Activated naive CD4-positive, alpha-beta T cell treated with anti-CD3 and anti-CD28 coated beads, Interleukin-2, amount 50 U/mL, for 16 hours (primary cell): ENCODE measurements at regions not wholly inside any gene's neighbourhood (a gene's known extent, or its start where the extent isn't known, plus 50 kb on each side); places are given as distances from the start of the nearest gene placed in this dataset.

Experiments used
- DNase-seq: peaks from one replicate; pipeline ENCODE4 v3.0.0-alpha.2; 2020

DNA sequence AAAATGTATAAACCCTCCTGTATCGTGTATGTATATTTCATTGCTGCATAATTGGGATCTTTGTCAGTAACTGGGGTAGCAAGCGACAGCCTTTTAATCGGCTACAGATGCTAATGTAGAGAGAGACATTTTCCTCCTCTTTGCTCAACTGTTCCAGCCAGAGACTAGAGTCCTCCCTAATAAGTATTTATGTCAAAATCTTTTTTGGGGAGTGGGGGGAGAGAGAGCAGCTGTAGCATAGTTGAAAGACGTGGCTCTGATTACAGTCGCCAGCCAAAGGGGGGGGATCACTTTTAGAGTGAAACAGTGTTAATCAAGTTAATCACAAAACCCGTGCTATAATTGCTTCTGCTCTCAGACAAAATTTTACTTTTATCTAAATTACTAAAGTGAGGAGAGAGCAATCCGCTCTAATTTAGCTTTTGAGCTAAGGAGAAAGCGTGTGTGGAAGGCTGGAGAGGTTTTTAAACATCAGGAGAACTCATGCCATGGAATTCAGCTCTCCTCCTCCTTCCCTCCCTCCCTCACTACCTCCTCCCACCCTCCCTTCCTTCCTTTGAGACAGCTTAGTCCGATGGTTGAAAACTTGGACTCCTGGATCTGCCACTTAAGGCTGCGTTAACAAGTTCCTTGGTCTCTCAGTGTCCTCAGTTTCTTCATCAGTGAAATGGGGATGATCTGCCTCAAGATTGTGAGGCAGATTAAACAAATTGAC, 87.3 kb upstream of the ZNF618 start:
- DNase-seq, result no peak

DNA sequence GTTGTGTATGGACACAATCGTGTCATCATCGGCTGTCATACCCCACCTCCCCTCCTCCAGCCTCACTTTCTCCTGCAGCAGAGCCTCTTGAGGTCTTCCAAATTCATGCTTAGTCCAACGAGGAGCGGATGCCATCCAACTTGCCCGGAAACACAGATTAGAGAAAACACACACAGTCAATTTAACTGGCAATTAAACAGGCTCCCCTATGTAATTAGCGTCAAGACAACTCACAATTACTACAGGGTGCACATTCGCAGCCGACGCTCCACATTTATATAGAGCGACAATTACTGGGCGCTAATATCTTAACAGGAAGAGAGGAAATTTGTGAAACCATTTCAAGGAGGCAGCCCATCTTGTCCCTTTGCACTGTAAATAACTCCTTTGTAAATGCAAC, 86.0 kb upstream of the ZNF618 start:
- no peak for DNase-seq

DNA sequence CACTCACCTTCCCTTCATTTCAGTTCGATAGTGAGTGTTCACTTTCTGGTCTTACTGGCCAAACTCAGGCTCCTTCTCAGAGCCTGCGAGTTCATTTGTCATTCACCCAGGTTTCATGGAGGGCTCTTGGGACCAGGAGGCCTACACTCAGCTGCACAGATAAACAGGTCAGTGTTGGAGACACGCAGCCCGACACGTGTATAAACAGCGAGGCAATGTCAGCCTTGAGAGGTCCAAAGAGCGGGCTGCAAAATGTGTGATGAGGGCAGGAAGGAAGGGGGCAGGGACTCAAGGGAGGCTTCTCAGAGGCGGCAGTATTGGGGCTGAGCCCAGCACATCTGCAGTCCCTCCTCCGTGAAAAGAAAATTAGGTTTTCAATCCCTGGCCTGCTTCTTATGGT, 82.6 kb upstream of the ZNF618 start:
- no peak for DNase-seq

DNA sequence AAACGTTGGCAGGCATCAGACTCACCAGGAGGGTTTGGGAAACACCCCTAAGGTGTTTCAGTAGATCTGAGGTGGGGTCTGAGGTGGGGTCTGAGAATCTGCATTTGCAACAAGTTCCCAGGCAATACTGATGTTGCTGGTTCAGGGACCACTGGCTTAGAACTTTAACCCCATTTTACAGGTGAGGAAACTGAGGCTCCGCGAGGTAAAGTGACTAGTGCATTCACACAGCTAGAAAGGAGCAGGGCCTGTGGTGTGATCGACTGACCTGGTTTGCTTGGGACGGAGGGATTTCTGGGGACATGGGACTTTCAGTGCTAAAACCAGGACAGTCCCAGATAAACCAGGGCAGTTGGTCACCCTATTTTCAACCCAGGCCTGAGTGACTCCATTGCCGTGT, 81.4 kb upstream of the ZNF618 start:
- DNase-seq, result no peak

DNA sequence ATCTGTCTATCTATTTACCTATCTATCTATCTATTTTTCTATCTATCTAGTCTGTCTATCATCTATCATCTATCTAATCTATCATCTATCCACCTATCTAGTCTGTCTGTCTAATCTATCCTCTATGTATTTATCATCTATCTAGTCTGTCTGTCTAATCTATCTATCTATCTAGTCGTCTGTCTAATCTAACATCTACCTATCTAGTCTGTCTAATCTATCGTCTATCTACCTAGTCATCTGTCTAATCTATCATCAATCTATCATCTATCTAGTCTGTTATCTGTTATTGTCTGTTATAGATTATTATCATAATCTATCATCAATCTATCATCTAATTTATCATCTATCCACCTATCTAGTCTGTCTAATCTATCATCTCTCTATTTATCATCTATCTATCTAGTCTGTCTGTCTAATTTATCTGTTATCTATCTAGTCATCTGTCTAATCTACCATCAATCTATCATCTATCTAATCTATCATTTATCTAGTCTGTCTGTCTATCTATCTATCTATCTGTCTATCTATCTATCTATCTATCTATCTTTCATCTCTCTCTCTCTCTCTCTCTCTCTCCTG, 80.2 kb upstream of the ZNF618 start:
- DNase-seq, result no peak

DNA sequence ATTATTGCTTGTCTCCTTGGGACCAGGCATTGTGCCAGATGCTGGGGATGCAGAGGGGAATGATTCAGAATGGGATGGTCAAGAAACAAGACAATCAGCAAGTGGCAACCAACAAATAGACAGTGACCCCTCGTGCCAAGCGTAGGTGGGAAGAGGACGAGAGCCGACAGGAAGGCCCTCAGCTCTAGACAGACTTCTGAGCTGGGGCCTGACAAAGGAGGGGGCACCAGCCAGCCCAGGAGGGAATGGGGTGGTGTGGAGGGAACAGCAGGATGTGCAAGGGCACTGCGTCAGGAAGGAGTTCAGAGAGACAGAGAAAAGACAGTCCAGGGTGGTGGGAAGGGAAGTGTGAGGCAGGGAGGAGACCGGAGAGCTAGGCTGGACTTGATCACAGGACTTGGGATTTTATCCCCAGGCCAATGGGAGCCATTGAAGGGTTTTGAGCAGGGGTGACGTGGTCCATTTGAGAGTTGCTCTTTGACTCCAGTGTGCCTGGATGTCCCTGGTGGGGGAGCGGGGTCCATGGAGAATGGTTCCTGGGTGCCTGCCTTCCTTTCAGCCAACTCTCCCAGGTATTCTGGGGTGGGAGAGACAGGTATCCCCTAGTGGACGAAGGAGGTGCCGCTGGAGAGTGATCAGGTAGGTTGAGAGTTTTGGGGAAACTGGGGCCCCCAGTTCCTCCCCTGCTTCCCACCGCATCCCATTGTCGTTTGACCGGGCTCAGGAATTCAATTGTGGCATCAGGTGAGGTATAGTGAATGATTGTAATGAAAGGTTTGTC, 79.3 kb upstream of the ZNF618 start:
- no peak for DNase-seq

DNA sequence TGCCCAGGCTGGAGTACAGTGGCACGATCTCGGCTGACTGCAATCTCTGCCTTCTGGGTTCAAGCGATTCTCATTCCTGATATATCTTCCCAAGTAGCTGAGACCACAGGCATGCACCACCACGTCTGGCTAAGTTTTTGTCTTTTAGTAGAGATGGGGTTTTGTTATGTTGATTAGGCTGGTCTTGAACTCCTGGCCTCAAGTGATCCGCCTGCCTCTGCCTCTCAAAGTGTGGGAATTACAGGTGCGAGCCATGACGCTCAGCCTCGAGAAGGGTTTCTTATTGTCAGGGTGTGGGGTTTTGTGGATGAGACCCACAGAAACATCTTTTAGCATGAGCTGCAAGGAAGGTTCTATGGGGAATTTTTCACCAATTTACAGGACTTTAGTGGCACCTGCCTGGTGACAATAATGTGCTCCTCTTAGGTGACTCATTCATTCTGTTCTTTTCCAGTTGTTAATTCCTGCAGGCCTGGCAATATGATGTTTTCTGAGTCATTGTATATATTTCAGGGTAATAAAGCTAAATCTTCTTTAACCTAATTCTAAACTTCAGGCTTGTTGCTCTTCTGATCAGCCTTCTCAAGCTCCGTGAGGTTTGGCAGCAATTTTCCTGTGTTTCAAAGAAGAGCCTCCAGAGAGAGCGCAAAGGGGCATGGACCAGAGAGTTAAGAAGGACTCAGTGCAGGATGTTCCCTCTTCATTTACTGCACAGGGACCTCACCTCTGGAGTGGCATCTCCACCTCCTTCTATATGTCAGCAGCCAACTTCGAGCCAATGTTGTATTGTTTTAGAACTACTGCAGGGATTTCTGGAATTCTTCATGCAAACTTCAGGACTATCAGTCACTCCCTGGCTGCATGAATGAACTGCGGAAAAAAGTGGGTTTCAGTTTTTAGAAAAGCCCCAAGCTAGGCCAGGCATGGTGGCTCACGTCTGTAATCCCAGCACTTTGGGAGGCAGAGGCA, 77.8 kb upstream of the ZNF618 start:
- no peak for DNase-seq

DNA sequence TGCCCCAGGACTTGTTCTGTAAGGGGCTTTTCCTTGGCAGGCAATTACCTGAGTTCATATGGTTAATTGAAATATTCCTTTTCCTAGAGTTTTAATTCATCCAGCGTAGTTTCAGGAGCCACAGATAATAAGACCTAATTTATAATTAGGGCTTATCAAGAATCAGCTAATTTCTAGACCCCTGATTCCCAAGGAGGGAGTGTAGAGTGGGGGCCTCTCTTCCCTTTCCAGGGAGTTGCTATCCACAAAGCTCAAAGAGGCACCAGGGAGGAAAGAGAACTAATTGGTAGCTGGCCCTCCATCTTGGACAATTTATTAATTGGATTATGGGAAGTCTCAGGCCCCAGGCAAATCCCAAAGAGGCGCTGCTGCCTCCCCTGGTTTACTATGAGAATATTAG, 75.8 kb upstream of the ZNF618 start:
- DNase-seq, result no peak

DNA sequence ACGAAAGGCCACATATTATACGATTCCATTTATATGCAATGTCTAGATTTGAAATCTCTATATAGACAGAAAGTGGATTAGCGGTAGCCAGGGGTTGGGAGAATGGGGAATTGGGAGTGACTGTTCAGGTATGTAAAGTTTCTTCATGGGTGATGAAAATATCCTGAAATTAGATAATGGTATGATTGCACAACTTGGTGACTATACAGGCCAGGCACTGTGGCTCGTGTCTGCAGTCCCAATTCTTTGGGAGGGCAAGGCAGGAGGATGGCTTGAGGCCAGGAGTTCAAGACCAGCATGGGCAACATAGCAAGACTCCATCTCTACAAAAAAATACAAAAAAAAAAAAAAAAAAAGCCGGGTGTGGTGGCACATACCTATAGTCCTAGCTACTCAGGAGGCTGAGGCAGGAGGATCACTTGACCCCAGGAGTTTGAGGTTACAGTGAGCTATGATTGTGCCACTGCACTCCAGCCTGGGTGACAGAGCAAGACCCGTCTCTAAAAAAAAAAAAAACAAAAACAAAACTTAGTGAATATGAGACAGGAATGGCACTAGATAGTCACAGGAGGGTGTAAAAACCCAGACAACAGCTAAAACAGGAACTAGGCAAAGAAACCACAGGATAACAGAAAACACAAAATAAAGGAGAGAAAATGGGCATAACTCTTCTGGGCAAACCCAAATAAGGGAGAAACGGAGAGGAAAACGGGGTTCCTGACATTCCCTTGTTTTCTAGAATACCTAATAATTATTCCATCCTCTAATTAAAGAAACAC, 72.1 kb upstream of the ZNF618 start:
- DNase-seq, result no peak

DNA sequence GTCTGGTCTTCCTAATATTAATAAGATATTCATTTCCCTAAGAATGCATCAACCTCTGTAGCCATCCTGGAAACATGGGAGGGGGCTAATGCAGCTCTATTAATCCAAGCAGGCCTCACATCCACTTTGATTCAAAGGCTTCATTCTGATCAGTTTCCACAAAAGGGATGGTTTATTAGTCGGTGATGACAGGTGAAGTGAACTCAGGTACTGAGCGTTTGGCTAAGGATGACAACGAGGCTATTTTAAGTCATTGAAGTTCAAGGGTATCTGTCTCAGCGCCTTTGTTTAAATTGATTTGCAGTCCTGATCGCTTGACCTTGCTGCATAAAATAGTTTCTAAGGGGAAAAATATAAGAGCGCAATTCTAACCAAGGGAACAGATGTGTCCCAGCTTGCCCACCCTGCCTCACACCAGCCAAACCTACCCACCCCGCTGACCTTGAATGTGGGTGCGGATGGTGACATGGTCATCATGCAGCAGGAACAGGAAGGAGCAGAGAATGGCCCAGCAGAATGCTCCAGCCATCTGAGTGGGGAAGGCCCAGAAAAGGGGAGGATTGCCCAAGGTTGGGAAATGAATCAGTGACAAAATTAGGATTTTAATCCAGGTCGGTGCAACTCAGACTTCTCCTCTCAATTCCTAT, 70.5 kb upstream of the ZNF618 start:
- DNase-seq, result no peak

DNA sequence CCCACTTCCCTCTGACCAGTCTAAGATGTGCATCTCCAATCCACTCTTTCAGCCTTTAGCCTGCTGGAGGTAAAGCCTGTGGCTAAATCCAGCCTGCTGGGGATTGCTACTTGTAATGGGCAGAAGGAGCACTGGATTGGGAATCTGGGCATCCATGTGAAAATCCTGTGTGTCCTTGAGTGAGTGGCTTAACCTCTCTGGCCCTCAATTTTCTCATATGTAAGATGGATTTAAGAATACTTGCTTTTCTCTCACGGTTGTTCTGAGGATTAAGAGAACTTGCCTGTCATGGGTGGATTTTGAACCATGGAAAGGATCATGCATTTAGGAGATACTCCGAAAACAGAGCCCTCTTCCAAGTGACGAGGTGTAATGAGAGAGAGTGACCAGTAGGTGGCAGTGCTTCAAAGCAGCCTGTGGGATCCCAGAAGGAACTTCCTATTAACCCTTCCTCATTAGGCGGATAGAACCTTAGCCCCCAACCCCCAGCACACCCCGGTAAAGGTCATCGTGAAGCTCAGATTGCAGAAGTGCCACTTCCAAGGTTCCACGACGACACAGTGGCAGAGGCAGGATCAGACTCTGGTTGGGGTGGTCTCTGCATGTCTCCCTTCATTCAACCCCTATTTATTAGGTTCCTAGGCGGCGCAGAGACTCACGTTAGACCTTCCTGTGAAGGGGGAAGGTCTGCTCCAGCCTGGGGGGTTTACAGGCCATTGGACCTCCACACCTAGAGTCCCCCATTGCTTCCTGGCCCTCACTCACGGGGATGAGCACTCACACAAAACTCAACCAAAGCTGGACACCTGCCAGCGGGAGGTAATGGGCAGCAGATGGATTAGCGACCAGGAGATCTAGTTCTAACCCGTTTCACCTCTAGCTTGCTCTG, 68.7 kb upstream of the ZNF618 start:
- DNase-seq, result no peak

DNA sequence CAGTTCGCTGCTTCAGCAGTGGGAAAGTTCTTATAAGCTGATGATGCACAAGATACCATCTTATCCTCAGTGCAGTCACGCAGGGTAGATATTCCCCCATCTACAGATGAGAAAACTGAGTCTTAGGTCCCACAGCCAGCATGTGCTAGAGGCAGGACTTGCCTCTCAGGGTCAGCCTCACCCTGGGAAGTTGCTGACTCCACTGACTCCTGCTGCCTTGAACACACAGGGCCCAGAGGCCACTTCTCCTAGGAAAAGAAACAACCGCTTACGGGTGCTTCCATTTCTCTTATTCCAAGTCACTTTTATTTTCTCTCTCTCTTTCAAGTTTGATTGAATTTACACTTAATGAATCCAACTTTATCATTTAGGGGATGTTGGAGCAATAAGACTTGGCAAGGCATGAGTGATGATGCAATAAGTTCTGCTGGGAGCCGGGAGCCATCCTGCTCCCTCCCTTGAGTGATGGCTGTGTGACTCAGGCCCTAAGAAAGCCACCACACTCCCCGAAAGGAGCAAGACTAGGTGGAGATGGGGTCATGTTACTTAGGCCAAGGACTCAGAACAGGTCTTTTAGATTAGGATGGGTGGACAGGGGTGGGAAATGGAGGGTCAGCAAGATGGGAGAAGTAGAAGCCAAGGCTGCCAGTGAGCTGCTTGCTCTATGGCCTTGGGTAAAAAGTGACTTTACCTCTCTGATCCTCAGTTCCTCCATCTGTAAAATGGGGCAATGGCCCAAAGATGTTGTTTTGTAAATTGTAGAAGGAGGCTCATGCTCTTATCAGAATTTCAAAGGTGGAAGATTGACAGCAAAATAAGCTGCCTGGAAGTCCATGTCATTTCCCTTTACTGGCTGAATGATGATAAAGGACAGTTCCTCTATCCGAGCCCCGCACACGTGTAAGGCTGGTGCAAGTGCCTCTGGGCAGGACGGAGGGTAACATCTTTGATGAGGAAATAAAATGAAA, 67.4 kb upstream of the ZNF618 start:
- DNase-seq, result no peak

DNA sequence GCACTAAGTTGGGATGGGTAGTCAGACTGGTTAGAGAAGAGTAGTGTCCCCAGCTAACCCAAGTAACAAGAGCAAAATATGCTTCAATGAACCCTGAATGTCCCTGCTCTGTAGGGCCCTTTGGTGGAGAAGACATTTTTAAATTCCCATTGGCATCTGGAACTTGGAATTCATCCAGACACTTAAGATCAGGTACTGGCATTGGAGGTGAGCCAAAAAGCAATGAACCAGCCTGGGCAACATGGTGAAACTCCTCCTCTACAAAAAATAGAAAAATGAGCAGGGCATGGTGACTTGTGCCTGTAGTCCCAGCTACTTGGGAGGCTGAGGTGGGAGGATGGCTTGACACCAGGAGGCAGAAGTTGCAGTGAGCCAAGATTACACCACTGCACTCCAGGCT, 58.9 kb upstream of the ZNF618 start:
- no peak for DNase-seq

DNA sequence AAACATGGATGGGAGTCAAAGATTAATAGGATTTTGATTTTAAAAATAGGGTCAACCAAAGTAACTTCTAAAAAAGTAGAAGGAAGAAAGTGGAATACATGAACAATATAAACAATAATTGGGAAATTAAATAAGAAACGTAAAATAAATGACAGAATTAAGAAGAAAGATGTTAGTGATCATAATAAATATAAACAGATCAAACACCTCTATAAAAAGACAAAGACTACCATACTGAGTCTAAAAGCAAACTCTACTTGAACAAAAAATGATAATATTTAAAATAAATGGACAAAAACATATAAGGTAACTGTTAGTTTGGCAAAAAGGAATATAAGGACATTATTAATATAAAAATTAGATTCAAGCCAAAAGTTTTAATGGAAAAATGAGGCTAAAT, 57.7 kb upstream of the ZNF618 start:
- DNase-seq, result no peak

DNA sequence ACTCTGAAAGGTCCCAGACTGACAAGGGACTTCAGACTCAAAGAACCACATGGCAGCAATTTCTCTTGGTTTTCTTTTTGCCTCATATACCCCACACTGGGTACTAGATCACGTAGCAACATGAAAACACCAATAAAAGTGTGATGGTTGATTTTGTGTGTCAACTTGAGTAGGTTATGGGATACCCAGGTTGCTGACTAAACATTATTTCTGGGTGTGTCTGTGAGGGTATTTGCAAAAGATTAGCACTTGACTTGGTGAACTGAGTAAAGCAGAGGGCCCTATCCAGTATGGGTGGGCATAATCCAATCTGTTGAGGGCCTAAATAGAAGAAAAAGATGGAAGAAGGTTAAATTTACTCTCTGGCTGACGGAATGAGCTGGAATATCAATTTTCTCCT, 53.8 kb upstream of the ZNF618 start:
- DNase-seq, result no peak

DNA sequence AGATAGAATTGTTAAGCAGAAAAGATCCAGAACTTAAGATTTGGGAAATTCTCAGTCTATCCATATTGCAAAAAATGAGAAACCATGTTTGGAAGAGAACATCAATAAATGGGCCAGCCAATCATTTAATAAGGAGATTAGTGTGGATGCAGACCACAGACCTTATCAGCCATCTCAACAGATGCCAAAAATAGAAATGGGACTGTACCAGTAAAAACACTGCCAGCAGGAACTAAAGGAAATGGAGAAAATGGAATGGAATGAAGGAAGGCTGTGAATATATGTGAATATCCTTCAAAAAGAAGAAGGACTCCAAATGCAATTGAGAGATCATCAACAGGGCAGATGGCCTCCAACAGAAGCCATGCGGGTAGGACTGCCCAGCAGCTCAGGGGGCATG, 52.7 kb upstream of the ZNF618 start:
- no peak for DNase-seq
